Skeletal muscle satellite cell (primary cell): ENCODE measurements at regions not wholly inside any gene's neighbourhood (a gene's known extent, or its start where the extent isn't known, plus 50 kb on each side); places are given as distances from the start of the nearest gene placed in this dataset.

Experiments
- H3K27me3 ChIP-seq: 2 replicates; pipeline ENCODE4 v1.7.0; 2013; ENCODE audit warnings: low read length; ENCODE audit not compliant: control insufficient read depth, insufficient read depth
- H3K36me3 ChIP-seq: 2 replicates; pipeline ENCODE4 v1.7.0; 2013; ENCODE audit warnings: mild to moderate bottlenecking, control low read depth, low read length; ENCODE audit not compliant: insufficient read depth
- H3K4me1 ChIP-seq: 2 replicates; pipeline ENCODE4 v1.7.0; 2013; ENCODE audit warnings: low read length; ENCODE audit not compliant: control insufficient read depth, insufficient read depth
- H3K4me2 ChIP-seq: 2 replicates; pipeline ENCODE4 v1.7.0; 2013; ENCODE audit warnings: mild to moderate bottlenecking, low read length
- H3K4me3 ChIP-seq: 2 replicates; pipeline ENCODE4 v1.7.0; 2013; ENCODE audit warnings: low read length
- H3K9ac ChIP-seq: 2 replicates; pipeline ENCODE4 v1.7.0; 2013; ENCODE audit warnings: mild to moderate bottlenecking, low read depth, low read length, moderate library complexity
- H3K9me3 ChIP-seq: replicated peaks from 2 replicates; pipeline ENCODE4 v1.7.0; 2013; ENCODE audit warnings: mild to moderate bottlenecking, control low read depth, low read length

GRCh38 chr18:45169610-45170009 lies 445.7 kb upstream of the SLC14A2 start:
- H3K27me3 ChIP-seq, result no peaks in the 10 kb centered on the region
- H3K4me1 ChIP-seq, result peaks cover 68% of the 10 kb centered on the region
- H3K36me3 ChIP-seq, result no peaks in the 10 kb centered on the region
- H3K4me2 ChIP-seq, result peak overlapping the region; percentile 42
- H3K9me3 ChIP-seq, result no peaks in the 10 kb centered on the region
- peak overlapping the region; percentile 29 for H3K9ac ChIP-seq
- no peak overlapping the region for H3K4me3 ChIP-seq

- Histone ChIP-seq H3K4me1 (peaks cover 50% of the 10 kb centered on the region), H3K27me3 (no peaks in the 10 kb centered on the region), H3K4me3 (no peak overlapping the region), H3K9me3 (no peaks in the 10 kb centered on the region), H3K36me3 (no peaks in the 10 kb centered on the region), H3K4me2 (no peak overlapping the region), H3K9ac (no peak overlapping the region)
Observed at GRCh38 chr18:45171679-45172191, 443.5 kb upstream of the SLC14A2 start.

GRCh38 chr18:45173327-45173726 lies 441.9 kb upstream of the SLC14A2 start:
- Histone ChIP-seq H3K9ac (no peak overlapping the region), H3K4me2 (no peak overlapping the region), H3K4me3 (no peak overlapping the region), H3K36me3 (no peaks in the 10 kb centered on the region), H3K9me3 (no peaks in the 10 kb centered on the region), H3K4me1 (peaks cover 34% of the 10 kb centered on the region), H3K27me3 (no peaks in the 10 kb centered on the region)

GRCh38 chr18:45173799-45174519 lies 441.3 kb upstream of the SLC14A2 start:
- H3K4me2 ChIP-seq, result no peak overlapping the region

GRCh38 chr18:45174629-45175136 lies 440.6 kb upstream of the SLC14A2 start:
- Histone ChIP-seq H3K9ac (no peak overlapping the region), H3K4me1 (peaks cover 20% of the 10 kb centered on the region), H3K9me3 (no peaks in the 10 kb centered on the region), H3K4me2 (no peak overlapping the region), H3K36me3 (no peaks in the 10 kb centered on the region), H3K4me3 (no peak overlapping the region), H3K27me3 (no peaks in the 10 kb centered on the region)

More at GRCh38 chr18:45173799-45174519, 441.3 kb upstream of the SLC14A2 start:
- Histone ChIP-seq H3K9me3 (no peaks in the 10 kb centered on the region), H3K9ac (no peak overlapping the region), H3K27me3 (no peaks in the 10 kb centered on the region), H3K4me1 (peaks cover 28% of the 10 kb centered on the region), H3K4me3 (no peak overlapping the region), H3K36me3 (no peaks in the 10 kb centered on the region)

- Histone ChIP-seq H3K27me3 (no peaks in the 10 kb centered on the region), H3K4me2 (no peak overlapping the region), H3K9me3 (no peaks in the 10 kb centered on the region), H3K4me3 (no peak overlapping the region), H3K9ac (no peak overlapping the region), H3K36me3 (no peaks in the 10 kb centered on the region), H3K4me1 (peaks cover 12% of the 10 kb centered on the region)
Observed at GRCh38 chr18:45175511-45175910, 439.8 kb upstream of the SLC14A2 start.

GRCh38 chr18:45186832-45187231 lies 428.4 kb upstream of the SLC14A2 start:
- Histone ChIP-seq H3K4me2 (peak overlapping the region; percentile 30), H3K27me3 (no peaks in the 10 kb centered on the region), H3K4me1 (no peaks in the 10 kb centered on the region), H3K9ac (no peak overlapping the region), H3K9me3 (no peaks in the 10 kb centered on the region), H3K36me3 (no peaks in the 10 kb centered on the region), H3K4me3 (no peak overlapping the region)

- H3K27me3 ChIP-seq, result no peaks in the 10 kb centered on the region
- H3K9me3 ChIP-seq, result no peaks in the 10 kb centered on the region
- H3K9ac ChIP-seq, result no peak overlapping the region
- no peaks in the 10 kb centered on the region for H3K36me3 ChIP-seq
- H3K4me2 ChIP-seq, result no peak overlapping the region
- H3K4me3 ChIP-seq, result no peak overlapping the region
- H3K4me1 ChIP-seq, result no peaks in the 10 kb centered on the region
Observed at GRCh38 chr18:45191795-45192194, 423.5 kb upstream of the SLC14A2 start.

- Histone ChIP-seq H3K4me1 (no peaks in the 10 kb centered on the region), H3K9me3 (no peaks in the 10 kb centered on the region), H3K27me3 (no peaks in the 10 kb centered on the region), H3K9ac (no peak overlapping the region), H3K4me3 (no peak overlapping the region), H3K4me2 (no peak overlapping the region), H3K36me3 (no peaks in the 10 kb centered on the region)
Observed at GRCh38 chr18:45197526-45197970, 417.7 kb upstream of the SLC14A2 start.

GRCh38 chr18:45198526-45198925 lies 416.8 kb upstream of the SLC14A2 start:
- Histone ChIP-seq H3K4me2 (no peak overlapping the region), H3K27me3 (no peaks in the 10 kb centered on the region), H3K4me1 (no peaks in the 10 kb centered on the region), H3K36me3 (no peaks in the 10 kb centered on the region), H3K4me3 (no peak overlapping the region), H3K9ac (no peak overlapping the region), H3K9me3 (no peaks in the 10 kb centered on the region)

- no peak overlapping the region for H3K4me2 ChIP-seq
- H3K9me3 ChIP-seq, result no peaks in the 10 kb centered on the region
- no peaks in the 10 kb centered on the region for H3K36me3 ChIP-seq
- no peak overlapping the region for H3K9ac ChIP-seq
- no peaks in the 10 kb centered on the region for H3K4me1 ChIP-seq
- H3K4me3 ChIP-seq, result no peak overlapping the region
- H3K27me3 ChIP-seq, result no peaks in the 10 kb centered on the region
Observed at GRCh38 chr18:45201029-45201428, 414.2 kb upstream of the SLC14A2 start.

- Histone ChIP-seq H3K9me3 (no peaks in the 10 kb centered on the region), H3K9ac (no peak overlapping the region), H3K4me3 (no peak overlapping the region), H3K27me3 (no peaks in the 10 kb centered on the region), H3K36me3 (no peaks in the 10 kb centered on the region), H3K4me2 (no peak overlapping the region), H3K4me1 (no peaks in the 10 kb centered on the region)
Observed at GRCh38 chr18:45201489-45201888, 413.8 kb upstream of the SLC14A2 start.
